BLaER1 (cell line): ENCODE measurements at regions not wholly inside any gene's neighbourhood (a gene's known extent, or its start where the extent isn't known, plus 50 kb on each side); places are given as distances from the start of the nearest gene placed in this dataset.

Experiments
- H3K27ac ChIP-seq: shearing (Covaris generic); formaldehyde crosslinking; 2 replicates; pipeline ENCODE4 v1.8.1; 2022
- H3K27me3 ChIP-seq: shearing (Covaris generic); formaldehyde crosslinking; 2 replicates; pipeline ENCODE4 v1.8.1; 2022
- H3K36me3 ChIP-seq: shearing (Covaris generic); formaldehyde crosslinking; 2 replicates; pipeline ENCODE4 v1.8.1; 2022
- H3K4me1 ChIP-seq: shearing (Covaris generic); formaldehyde crosslinking; 2 replicates; pipeline ENCODE4 v1.8.1; 2022
- H3K4me2 ChIP-seq: shearing (Covaris generic); formaldehyde crosslinking; 2 replicates; pipeline ENCODE4 v1.8.1; 2022
- H3K4me3 ChIP-seq: shearing (Covaris generic); formaldehyde crosslinking; 2 replicates; pipeline ENCODE4 v1.8.1; 2022
- H3K9ac ChIP-seq: shearing (Covaris generic); formaldehyde crosslinking; 2 replicates; pipeline ENCODE4 v1.8.1; 2022
- H3K9me3 ChIP-seq: shearing (Covaris generic); formaldehyde crosslinking; 2 replicates; pipeline ENCODE4 v1.8.1; 2022
- H4K20me1 ChIP-seq: shearing (Covaris generic); formaldehyde crosslinking; 2 replicates; pipeline ENCODE4 v1.8.1; 2022
- Cebpa-rat ChIP-seq: shearing (Covaris generic); IDR thresholded peaks from 2 replicates; pipeline ENCODE4 v1.8.1; 2022

DNA sequence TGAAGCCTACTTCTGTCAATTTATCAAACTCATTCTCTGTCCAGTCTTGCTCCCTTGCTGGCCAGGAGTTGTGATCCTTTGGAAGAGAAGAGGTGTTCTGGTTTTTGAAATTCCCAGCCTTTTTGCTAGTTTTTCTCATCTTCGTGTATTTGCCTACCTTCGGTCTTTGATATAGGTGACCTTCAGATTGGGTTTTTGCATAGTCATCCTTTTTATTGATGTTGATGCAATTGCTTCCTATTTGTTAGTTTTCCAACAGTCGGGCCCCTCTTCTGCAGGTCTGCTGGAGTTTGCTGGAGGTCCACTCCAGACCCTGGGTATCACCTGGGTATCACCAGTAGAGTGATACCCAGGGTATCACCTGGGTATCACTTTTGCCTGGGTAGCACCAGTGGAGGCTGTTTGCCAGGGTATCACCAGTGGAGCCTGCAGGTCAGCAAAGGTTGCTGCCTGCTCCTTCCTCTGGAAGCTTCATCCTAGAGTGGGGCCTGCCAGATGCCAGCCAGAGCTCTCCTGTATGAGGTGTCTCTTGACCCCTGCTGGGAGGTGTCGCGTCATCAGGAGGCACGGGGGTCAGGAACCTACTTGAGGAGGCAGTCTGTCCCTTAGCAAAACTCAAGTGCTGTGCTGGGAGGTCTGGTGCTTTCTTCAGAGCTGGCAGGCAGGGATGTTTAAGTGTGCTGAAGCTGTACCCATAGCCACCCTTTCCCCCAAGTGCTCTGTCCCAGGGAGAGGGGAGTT, 684.2 kb downstream of the PCDH18 start:
- no peak for TF ChIP-seq Cebpa-rat

DNA sequence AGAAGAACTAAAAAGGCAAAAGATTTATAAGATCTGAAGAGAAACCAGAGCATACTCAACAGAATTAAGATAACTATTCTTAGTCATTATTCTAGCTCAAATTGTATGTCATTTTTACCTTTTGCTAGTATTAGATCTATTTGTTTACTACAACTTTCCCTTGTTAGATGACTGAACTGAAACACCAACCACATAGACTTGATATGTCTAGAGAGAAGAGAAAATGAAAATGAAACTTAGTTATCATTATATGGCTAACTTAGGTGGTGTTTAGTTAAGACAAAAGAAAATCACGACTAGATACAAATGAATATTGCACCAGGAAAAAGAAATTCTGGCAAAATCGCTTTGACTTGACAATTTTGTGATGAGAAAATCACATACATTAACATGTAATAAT, 690.8 kb downstream of the PCDH18 start:
- no peak overlapping the region for H3K4me2 ChIP-seq
- no peak overlapping the region for H3K9ac ChIP-seq
- no peaks in the 10 kb centered on the region for H3K27me3 ChIP-seq
- H3K4me1 ChIP-seq, result no peaks in the 10 kb centered on the region
- no peak overlapping the region for H3K4me3 ChIP-seq
- no peaks in the 10 kb centered on the region for H4K20me1 ChIP-seq
- no peak for TF ChIP-seq Cebpa-rat
- no peaks in the 10 kb centered on the region for H3K36me3 ChIP-seq
- no peak overlapping the region for H3K27ac ChIP-seq
- no peaks in the 10 kb centered on the region for H3K9me3 ChIP-seq

More for the DNA sequence above, 684.2 kb downstream of the PCDH18 start:
- H3K9ac ChIP-seq, result no peak overlapping the region
- H3K27me3 ChIP-seq, result no peaks in the 10 kb centered on the region
- no peak overlapping the region for H3K4me2 ChIP-seq
- no peaks in the 10 kb centered on the region for H3K36me3 ChIP-seq
- no peaks in the 10 kb centered on the region; the same call in 1 of the 2 replicates for H3K9me3 ChIP-seq
- H3K4me1 ChIP-seq, result no peaks in the 10 kb centered on the region
- no peak overlapping the region for H3K27ac ChIP-seq
- no peaks in the 10 kb centered on the region for H4K20me1 ChIP-seq
- no peak overlapping the region for H3K4me3 ChIP-seq

DNA sequence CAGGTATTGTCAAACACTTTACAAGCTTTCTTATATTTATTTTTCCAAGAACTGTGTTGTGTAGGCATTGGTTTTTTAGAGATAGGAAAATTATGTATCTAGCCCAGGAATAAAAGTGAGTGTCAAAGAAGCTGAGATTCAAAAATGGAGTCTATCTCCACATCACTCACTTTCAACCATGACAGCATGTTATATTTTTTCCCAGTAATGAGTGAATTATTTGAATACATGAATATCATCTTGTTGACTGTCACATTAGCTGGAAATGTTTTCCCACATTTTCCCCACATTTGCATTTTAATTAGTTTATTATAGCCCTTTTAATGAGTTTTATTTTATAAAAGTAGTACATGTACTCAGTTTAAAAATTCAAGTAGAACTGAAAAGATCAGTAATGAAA, 693.7 kb downstream of the PCDH18 start:
- H3K4me1 ChIP-seq, result no peaks in the 10 kb centered on the region
- no peak overlapping the region for H3K4me2 ChIP-seq
- no peak for TF ChIP-seq Cebpa-rat
- no peaks in the 10 kb centered on the region for H3K36me3 ChIP-seq
- no peak overlapping the region for H3K4me3 ChIP-seq
- H4K20me1 ChIP-seq, result no peaks in the 10 kb centered on the region
- no peaks in the 10 kb centered on the region for H3K9me3 ChIP-seq
- H3K9ac ChIP-seq, result no peak overlapping the region
- no peaks in the 10 kb centered on the region for H3K27me3 ChIP-seq
- H3K27ac ChIP-seq, result no peak overlapping the region

DNA sequence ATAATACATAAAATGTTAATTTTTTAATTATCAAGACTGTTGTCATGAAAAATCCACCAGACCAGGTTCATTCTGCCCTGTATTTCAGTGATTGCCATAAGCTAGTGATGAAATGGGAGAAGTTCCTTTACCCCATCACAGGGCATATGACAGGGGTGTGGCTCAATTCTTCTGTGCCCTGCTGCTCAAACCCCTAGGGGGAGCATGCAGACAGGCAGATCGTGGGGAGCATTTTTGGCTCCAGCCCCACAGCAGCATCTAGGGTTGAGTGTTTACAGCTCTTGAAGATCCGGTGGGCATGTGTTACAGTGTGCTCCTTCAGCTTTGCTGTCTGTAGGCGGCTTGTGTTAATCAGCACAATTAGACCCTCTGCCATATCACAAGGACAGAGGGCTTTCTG, 700.7 kb downstream of the PCDH18 start:
- no peaks in the 10 kb centered on the region for H3K9me3 ChIP-seq
- H3K4me3 ChIP-seq, result no peak overlapping the region
- no peaks in the 10 kb centered on the region for H3K4me1 ChIP-seq
- H3K9ac ChIP-seq, result no peak overlapping the region
- no peak for TF ChIP-seq Cebpa-rat
- H4K20me1 ChIP-seq, result no peaks in the 10 kb centered on the region
- no peak overlapping the region for H3K27ac ChIP-seq
- H3K4me2 ChIP-seq, result no peak overlapping the region
- H3K36me3 ChIP-seq, result no peaks in the 10 kb centered on the region
- no peaks in the 10 kb centered on the region for H3K27me3 ChIP-seq

DNA sequence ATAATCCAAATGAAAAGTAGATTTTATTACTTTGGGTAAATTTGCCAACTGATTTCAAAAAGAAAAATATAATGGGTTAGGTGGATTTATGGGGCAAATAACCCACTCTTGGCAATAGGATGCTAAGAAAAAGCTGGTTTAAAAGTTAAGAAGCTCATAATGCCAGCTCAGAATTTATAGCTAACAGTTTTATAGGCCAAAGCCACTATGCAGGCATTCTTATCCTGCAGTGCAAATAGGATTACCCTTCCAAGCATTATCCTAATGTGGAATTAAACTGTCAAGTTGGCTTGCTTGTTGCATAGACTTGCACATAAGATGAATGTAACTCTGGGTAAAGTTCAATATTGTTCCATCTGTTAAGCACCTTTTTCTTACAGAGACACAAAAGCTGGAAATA, 703.0 kb downstream of the PCDH18 start:
- no peaks in the 10 kb centered on the region for H3K9me3 ChIP-seq
- no peaks in the 10 kb centered on the region for H3K36me3 ChIP-seq
- H3K27me3 ChIP-seq, result no peaks in the 10 kb centered on the region
- no peak overlapping the region for H3K4me2 ChIP-seq
- TF ChIP-seq Cebpa-rat, result no peak
- H3K4me1 ChIP-seq, result no peaks in the 10 kb centered on the region
- no peak overlapping the region for H3K27ac ChIP-seq
- H3K4me3 ChIP-seq, result no peak overlapping the region
- H4K20me1 ChIP-seq, result no peaks in the 10 kb centered on the region
- H3K9ac ChIP-seq, result no peak overlapping the region

DNA sequence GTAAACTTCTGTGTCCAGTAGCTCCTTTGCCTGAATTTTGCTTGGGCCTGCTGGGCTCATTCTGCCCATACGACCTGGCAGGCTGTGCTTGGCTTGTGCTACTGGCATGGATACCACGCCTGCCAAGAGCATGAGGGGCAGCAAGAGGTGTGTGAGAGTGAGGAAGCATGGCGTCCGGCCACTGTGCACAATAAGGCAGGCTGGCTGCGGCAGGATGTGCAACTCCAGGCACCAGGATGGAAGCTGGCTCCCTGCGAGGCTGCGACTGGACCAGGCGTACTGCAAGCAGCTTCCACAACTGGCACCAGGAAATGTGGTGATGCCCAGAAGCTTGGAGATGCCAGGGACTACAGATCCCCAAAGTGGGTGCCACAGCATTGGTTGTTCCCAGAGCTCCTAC, 709.3 kb downstream of the PCDH18 start:
- Histone ChIP-seq H3K27ac (no peak overlapping the region), H3K4me2 (no peak overlapping the region), H3K36me3 (no peaks in the 10 kb centered on the region), H3K4me3 (no peak overlapping the region), H3K9ac (no peak overlapping the region), H3K27me3 (no peaks in the 10 kb centered on the region), H3K4me1 (no peaks in the 10 kb centered on the region), H4K20me1 (no peaks in the 10 kb centered on the region), H3K9me3 (no peaks in the 10 kb centered on the region)
- TF ChIP-seq Cebpa-rat, result no peak

DNA sequence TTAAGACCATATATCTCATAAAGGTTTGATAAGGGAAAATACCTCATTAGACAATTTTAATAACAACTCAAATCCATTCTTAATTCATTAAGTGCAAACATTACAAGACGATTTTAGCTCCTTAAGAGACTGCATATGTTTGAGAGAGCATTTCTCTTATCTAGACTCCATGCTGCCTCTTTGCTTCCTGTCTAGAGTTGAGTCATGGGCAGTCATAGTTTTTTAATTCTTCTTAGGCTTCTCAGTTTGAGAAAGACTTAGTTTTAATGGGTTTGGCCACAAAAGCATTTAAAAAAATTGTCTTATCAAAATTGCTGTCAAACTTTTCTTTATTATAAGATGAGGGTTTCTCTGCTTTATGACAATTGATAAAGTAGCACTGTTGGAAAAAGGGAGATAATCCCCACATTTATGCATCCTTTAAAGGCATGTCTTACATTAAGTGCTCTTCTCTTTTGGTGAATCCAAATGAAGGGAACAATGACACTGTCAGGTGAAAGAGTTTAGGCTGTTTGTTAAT, 713.4 kb downstream of the PCDH18 start:
- Histone ChIP-seq H3K27me3 (no peaks in the 10 kb centered on the region), H3K9ac (no peak overlapping the region), H3K4me3 (no peak overlapping the region), H4K20me1 (no peaks in the 10 kb centered on the region), H3K36me3 (no peaks in the 10 kb centered on the region), H3K4me2 (no peak overlapping the region), H3K27ac (no peak overlapping the region), H3K4me1 (no peaks in the 10 kb centered on the region), H3K9me3 (no peaks in the 10 kb centered on the region)
- no peak for TF ChIP-seq Cebpa-rat

DNA sequence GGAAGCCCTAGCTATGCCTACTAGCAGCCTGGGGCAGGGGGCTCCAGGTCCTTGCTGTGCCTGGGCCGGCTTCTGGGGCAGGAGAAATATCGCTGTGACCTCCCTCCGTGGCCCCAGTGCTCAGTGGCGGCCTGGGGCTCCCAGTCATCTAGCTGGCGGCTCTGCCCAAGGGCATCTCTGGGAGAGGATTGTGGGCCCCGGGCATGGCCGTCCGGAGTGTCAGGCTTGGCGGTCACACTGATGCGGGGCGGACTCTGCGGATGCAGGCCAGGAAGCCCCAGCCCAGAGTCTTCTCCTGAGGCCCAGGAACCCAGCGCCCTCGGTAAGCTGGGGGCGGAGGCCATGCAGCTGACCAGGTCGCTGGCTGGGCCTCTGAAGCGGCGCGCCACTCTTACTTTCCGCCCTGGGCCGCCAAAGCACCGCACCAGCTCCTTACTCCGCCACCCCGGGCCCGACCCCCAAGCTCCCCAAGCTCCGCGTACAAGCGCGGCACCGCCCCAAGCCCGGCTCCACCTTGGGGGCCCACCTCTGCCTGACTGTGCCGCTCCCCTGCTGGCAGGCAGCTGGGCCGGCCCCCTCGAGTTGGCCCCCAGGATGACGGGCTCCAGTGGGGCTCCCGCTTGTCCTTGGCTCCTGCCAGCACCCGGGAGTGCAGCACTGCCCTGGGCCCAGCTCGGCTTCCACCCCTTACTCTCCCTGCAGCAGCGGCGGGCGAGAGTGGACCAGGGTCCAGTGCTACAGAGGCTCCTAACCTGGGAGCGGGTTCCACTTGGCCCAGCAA, 720.0 kb downstream of the PCDH18 start:
- Histone ChIP-seq H3K4me3 (no peak overlapping the region), H3K9ac (no peak overlapping the region), H3K36me3 (no peaks in the 10 kb centered on the region), H4K20me1 (no peaks in the 10 kb centered on the region), H3K4me2 (no peak overlapping the region), H3K27me3 (no peaks in the 10 kb centered on the region), H3K4me1 (no peaks in the 10 kb centered on the region), H3K27ac (no peak overlapping the region), H3K9me3 (peaks cover 20% of the 10 kb centered on the region)
- TF ChIP-seq Cebpa-rat, result no peak

DNA sequence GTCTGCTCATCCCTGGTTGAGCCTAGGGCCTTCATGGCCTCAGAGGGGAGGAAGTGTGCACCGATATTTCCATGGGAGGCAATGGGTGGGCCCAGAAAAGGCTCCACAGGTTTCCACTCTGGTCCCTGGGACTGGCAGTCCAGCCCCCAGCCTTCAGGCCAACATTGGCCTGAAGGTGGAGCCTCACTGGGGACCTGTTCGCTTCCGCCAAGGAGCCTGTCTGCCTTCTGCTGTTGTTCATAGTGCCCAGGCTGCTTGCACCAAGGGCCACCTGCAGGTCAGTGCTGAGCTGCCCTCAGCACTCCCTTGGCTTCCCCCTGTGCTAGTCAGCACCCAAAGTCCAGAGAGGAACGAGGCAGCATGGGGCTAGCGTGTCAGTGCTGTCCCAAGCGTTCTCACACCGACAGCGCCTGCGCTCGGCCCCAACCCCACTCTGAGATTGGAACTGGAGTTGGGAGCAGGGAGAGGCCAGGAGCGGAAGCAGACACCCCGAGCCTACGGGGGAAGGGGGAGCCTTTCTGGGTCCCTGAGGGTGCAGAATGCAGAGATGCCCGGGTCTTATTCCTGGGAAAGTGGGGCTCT, 720.7 kb downstream of the PCDH18 start:
- Histone ChIP-seq H3K4me3 (no peak overlapping the region), H3K36me3 (no peaks in the 10 kb centered on the region), H3K4me1 (no peaks in the 10 kb centered on the region), H3K27me3 (no peaks in the 10 kb centered on the region), H4K20me1 (no peaks in the 10 kb centered on the region), H3K9me3 (peaks cover 20% of the 10 kb centered on the region), H3K4me2 (no peak overlapping the region), H3K27ac (no peak overlapping the region), H3K9ac (no peak overlapping the region)
- no peak for TF ChIP-seq Cebpa-rat

DNA sequence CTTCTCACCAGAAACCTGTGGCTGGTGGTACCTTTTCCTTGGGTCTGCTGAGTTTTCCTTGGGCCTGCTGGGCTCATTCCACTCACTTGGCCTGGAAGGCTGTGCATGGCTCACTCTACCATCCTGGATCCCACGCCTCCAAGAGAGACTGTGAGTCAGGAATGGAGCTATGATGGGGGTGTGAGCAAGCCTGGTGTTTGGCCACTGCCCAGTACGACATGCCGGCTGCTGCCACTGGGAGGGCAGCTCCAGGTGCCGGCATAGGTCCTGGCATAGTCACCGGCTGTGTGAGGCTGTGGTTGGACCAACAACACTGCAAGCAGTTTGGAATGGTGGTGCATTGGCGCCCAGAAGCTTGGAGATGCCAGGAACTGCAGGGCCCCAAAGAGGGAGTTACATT, 721.7 kb downstream of the PCDH18 start:
- H3K27me3 ChIP-seq, result 0 out of 2 replicates have a peak, but pooled peaks cover 5% of the 10 kb centered on the region
- no peak overlapping the region for H3K27ac ChIP-seq
- no peak overlapping the region for H3K9ac ChIP-seq
- no peak overlapping the region for H3K4me2 ChIP-seq
- no peak for TF ChIP-seq Cebpa-rat
- no peaks in the 10 kb centered on the region for H3K4me1 ChIP-seq
- peaks cover 28% of the 10 kb centered on the region for H3K9me3 ChIP-seq
- no peaks in the 10 kb centered on the region for H3K36me3 ChIP-seq
- H3K4me3 ChIP-seq, result no peak overlapping the region
- H4K20me1 ChIP-seq, result no peaks in the 10 kb centered on the region
